IPS-18c (cell line): ENCODE measurements at regions not wholly inside any gene's neighbourhood (a gene's known extent, or its start where the extent isn't known, plus 50 kb on each side); places are given as distances from the start of the nearest gene placed in this dataset.

ENCODE experiments used
- H3K4me3 ChIP-seq: 2 replicates; pipeline ENCODE4 v1.7.0; 2013; ENCODE audit warnings: low read depth, mild to moderate bottlenecking, low read length, moderate library complexity; ENCODE audit not compliant: insufficient read depth
- H3K9me3 ChIP-seq: one replicate; pipeline ENCODE4 v1.6.1; 2013; ENCODE audit warnings: mild to moderate bottlenecking, low read length, moderate library complexity; ENCODE audit not compliant: control insufficient read depth, insufficient read depth

DNA sequence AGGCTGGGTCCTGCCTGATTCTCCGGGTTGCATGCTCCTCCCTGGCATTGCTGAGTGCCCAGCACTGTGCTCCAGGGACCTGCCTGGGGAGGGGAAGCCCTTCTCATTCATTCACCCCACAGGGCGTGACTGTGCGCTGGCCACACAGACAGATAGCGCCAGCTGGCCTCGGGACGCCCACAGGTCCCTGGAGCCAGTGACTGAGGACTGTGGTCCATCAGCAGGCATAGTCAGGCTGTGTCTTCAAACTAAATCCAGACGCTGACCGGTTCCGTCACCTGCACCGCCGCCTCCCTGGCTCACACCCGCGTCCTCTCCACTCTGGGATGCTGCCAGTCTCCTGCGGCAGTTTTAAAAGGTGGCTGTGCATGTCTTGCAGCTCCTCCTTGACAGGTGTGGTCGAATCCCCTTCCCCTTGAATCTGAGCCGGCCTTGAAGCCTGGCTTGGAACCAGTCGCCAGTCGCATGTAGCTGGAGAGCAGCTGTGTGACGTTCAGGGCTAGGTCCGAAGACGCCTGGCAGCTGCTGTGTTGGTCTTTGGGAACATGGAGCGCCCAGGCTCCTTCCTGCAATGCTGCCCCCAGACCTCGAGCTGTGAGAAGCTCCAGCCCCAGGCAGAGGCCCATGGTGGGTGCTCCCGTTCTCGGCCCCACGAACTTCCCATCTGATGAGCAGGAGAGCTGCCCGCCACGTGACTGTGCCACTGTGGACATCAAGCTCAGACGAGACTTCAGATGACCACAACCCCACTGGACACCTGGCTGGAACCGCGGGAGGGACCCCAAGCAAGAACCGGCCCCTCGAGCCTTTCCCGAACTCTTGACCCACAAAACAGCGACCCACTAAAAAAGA lies 94.1 kb downstream of the ADRA2C start:
- no peak overlapping the region for H3K4me3 ChIP-seq
- no peaks in the 10 kb centered on the region for H3K9me3 ChIP-seq

DNA sequence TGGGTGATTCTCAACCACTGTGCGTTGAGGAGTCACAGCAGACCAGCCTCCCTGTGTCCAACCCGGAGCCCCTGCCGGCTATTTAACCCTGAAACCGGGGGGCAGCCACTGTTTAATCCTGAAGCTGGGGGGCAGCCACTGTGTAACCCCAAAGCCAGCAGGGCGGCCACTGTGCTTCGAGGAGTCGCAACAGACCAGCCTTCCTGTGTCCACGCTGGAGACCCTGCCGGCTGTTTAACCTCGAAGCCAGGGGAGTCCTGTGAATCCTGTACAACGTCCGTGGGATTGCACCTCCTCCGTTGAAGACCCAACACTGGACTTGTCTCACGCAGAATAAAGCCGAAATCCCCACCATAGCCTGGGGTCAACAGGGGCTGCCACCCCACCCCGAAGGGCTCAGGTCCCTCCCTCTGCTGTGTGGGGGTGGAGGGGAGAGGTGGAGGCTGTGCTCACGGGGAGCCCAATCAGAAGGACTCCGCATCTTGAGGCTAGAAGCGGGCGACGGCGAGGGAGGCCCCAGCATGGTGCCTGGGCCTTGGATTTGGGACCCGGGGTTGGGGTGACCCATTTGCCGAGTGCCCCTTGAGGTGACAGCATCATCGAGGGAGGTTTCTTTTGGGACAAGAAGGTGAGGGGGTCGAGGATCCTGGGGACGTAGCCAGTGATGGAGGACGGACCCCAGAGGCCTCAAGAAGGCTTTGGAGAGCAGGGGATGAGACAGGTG lies 94.9 kb downstream of the ADRA2C start:
- H3K4me3 ChIP-seq: no peak overlapping the region
- H3K9me3 ChIP-seq: no peaks in the 10 kb centered on the region

DNA sequence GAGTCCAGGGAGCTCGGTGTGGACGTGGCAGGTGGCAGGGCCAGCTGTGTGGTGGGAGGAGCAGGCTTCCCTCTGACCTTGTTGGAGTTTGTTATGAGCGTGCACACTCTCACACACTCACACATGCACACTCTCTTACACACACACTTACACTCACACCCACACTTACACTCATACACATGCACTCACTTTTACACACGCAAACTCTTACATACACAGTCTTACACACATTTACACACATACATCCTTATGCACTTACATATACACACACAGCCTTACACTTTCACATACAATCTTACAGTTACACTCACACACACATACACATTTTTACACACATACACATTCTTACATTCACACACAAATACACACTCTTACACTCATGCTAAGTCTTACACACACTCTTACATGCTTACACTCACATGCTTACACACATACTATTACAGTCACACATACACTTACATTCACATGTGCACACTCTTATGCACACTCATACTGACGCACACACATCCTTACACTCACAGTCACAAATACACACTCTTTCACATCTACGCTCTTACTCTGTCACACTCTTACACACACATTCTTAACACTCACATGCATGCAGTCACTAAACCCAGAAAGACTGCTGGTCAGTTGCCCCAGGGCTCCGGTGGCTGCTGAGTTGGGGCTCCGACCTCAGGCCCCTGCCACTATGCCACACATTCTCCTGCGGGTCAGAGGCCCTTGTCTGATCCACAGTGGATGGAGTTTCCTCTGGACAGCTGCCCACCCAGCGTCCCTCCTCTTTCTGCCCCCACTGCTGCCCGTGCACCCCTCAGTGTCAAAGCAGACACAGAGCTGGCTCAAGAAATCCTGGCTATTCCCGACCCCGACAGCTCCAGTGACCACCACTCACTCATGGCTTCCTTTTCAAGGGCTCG lies 95.8 kb downstream of the ADRA2C start:
- Histone ChIP-seq H3K9me3 (no peaks in the 10 kb centered on the region), H3K4me3 (no peak overlapping the region)

DNA sequence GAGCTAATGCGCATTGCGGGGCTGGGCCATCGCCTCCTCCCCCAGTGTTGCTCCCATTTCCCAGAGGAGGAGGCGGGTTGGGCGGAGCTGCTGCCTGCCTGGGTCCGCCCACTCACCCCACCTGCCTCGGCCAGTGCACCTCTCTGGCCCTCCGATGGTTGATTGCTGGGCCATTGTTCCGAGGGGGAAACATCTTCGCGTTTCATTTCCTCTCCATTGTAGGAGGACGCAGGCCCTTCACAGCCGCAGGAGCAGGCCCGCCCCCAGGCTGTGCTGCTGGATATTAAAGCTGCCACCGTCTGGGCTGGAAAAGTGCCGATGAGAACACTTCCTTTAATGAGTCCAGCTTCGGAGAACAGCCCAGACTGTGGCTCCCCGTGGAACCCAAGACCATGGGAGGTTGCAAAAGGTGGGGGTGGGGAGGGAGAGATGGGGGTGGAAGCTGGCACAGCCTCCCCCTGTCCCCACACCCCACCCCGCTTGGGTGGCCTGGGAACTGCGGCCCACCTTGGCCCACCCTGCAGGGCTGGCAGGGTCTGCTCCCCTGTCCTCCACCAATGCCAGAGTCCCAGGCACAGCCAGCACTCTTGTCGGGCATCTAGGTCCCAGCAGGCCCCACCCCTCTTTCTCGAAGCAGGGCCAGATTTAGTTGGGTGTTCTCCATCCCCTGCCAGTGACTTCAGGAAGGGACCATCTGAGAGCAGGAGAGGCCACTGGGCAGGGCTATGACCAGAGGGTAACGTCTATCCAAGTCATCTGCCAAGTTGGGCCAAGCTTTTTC lies 96.6 kb downstream of the ADRA2C start:
- no peak overlapping the region for H3K4me3 ChIP-seq
- H3K9me3 ChIP-seq: peaks cover 4% of the 10 kb centered on the region

DNA sequence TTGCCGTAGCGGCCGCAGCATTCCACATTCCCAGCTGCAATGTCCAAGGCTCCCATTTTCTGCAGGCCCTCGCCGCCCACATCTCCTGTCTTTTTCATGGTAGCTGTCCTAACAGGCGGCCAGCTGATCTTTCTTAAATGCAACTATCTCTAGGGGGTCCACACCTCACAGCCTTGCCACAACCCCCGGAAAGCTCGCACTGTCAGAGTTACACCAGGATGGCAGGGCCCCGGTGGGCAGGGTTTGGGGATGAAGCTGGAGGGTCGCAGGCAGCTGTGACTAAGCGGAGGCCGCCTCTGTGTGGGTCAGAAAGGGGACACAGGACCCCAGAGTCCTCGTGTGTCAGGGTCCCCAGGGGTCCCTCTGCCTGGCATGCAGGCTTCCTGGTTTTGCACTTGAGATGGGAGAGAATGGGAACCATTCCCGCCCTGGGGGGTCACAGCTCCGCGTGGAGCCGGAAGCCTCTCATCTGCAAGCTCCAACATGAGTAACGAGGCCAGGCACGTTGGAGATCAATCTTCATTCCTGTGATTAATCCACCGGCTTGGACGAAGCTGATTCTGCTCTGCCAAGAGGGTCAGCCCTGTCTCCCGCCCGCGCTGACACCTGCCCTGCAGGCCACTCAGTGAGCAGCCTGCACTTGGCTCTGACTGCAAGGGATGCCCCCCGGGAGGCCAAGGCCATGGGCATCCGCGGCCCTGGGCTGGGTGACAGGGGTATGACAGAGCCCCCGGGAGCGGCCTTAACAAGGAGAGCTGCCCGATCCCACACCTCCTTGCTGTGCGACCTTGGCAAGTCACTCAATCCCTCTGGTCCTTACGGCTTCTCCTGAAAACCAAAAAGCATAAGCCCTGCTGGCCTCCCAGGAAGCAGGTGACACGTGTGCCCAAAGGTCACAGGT lies 97.9 kb downstream of the ADRA2C start:
- H3K9me3 ChIP-seq: peaks cover 7% of the 10 kb centered on the region
- H3K4me3 ChIP-seq: no peak overlapping the region

DNA sequence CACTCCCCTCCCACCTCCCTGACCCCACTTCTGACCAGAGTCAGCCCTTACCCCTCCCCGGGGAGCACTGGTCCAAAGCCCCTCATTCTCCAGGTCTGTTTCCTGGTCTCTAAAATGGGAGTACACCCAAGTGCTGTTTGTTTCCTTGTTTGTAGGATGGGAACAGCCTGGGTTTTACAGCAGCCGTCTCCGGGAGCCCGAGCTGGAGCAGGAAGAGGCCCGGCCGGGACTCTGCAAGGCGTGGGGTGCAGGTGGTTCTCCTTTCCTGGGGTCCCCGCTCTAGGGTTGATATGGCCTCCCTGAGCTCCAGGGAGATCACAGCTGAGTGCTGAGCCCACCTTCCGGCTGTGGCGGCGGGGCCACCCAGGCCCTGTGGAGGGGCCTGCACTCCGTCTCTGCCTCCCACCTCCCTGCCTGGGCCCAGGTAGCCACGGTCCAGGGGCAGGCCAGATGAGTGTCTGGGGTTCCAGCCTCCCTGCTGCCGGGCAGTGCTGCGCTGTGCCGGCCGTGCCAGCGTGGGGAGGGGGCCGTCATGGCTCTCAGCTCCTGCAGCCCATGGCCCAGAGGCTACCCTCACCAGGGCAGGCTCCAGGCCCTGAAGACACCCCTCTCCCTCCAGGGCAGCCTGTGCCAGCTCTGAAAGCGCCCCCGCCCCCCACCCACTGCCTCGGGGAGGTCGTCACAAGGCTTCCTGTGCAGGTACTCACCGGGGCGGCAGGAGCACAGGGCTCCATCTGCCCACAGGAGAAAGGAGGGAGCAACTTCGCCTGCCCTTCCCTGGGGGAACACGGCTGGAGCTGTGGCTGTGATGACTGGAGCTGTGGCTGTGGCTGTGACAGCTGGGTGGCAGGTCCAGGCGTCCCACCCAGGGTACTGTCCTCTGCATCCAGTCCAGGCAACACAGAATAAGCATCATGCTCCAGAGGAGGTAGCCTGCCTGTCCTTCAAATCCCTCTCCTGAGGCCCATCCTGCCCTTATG lies 98.8 kb downstream of the ADRA2C start:
- Histone ChIP-seq H3K4me3 (no peak overlapping the region), H3K9me3 (peaks cover 7% of the 10 kb centered on the region)

DNA sequence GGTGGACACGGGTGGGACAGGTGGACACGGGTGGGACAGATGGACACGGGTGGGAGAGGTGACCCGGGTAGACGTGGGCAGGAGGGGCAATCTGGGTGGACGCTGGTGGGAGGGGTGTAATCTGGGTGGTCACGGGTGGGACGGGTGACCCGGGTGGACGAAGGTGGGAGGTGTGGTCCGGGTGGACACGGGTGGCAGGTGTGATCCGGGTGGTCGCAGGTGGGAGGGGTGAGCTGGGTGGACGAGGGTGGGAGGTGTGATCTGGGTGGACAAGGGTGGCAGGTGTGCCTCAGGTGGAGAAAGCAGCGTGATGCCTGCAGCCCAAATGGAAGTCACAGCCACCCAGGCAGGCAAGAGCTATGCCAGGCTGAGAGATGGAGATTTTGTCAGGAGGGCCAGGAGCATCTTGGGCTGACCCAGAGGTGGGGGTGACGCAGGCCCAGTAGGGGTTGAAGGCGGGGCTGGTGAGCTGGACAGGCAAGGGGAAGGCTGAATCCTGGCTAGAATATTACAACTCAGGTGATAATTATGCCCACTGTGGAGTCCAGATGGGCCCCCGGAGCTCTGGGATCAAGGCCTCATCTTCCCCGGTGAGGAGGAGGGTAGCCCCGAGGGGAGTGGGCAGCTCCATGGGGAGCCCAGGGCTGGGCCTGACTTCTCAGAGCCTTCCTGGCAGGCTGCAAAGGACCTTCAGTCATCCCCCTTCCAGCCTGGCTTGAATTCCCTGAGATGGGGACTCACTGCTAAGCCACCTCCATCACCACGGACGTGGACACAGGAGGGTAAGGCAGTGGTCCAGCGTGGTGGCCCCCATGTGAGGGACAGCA lies 100.0 kb downstream of the ADRA2C start:
- H3K4me3 ChIP-seq: no peak overlapping the region
- peaks cover 7% of the 10 kb centered on the region for H3K9me3 ChIP-seq

DNA sequence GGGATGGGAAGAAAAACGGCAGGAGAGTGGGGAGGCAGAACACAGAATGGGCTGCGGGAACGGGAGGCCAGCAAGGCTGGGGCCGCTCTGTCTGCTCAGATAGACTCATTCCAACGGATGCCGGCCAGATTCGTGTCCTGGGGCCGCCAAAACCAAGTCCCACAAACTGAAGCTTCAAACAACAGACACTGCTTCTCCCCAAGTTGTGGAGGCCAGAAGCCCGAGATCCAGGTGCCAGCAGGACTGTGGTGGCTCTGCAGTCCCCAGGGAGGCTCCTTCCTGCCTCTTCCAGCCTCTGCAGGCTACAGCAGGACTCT lies 100.6 kb downstream of the ADRA2C start:
- Histone ChIP-seq H3K9me3 (peaks cover 7% of the 10 kb centered on the region), H3K4me3 (no peak overlapping the region)

DNA sequence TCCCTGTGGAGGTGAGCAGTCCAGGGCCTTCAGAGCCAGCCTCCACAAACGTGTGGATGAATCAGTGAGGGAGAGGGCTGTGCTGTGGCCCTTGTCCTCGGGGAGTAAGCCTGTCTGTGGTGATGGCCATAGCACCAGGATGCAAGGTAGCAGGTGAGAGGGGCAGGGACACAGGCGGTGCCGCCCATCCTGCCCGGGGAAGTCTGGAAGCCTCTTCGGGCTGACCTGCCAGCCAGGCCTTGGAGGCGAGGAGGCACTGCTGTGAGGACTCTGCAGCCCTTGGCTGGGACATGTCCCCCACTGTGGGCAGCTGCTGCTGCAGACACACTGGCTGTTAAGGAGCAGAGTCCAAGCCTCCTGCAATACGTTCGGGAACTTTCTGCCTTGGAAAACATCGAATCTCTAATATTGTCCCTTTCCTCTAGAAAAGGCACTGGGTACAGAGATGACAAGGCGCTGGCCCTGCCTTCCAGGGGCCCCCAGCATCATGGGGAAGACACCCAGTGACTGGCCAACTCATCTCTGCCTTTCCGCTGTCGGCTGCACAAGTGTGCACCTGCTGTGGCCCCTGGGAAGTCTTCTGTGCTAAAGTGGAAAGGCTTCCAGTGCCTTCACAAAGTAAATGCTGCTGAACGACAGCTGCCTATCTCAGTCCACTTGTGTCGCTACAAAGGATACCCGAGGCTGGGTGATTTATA lies 101.4 kb downstream of the ADRA2C start:
- no peak overlapping the region for H3K4me3 ChIP-seq
- H3K9me3 ChIP-seq: peaks cover 7% of the 10 kb centered on the region

DNA sequence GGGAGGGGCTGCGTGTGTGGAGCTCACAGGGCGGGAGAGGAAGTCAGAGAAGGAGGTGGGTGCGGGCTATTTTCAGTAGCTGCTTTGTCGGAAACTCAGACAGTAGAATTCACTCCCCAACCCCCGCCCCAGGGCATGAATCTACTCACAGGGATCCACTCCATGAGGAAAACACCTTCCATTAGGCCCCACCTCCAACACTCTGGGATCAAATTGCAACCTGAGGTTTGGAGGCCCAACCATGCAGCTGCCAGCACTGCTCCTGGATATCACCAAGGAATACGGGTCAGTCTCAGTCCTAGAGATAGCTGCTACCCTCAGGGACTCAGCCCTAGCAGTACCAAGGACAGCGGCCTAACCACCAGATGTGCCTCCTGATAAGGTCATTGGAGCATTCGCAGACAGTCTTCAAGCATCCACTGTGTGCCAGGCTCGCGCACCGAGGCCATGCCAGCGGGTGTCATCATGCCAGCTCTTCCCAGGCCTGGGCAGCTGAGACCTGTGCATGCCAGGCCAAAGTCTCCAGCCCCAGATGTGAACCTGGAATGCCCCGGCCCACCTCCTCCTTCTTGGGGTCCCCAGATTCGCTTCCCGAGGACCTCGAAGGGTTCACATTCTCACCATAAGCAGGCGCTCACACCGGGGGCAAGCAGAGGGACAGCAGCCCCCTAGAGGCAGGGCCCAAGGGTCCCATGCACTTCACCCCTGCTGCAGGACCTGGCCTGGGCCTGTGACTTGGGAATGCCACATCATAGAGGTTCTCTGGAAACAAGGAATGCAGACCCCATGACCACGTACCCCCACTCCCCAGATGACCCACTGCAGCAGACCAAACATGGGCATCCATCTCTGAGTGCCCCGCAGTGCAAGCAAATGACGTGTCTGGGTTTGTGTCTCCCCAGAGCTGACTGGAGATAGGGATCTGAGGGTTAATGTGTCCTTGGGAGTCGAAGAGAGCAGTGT lies 102.3 kb downstream of the ADRA2C start:
- H3K4me3 ChIP-seq: no peak overlapping the region
- peaks cover 7% of the 10 kb centered on the region for H3K9me3 ChIP-seq

DNA sequence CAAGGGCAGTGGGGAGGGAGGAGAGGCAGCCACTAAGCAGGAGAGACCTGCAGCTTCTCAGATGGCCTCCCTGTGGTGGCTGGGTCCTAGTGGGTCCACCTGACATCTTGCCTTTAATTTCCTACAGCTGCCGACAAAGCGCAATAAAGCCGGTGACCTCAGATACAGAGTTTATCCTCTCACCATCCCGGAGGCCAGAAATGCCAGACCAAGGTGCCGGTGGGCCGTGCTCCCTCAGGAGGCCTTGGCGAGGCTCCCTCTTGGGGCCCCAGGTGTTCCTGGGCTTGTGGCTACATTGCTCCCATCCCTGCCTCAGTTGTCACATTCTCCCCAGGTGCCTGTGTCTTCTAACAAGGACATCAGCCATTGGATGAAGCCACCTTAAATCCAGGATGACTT lies 103.0 kb downstream of the ADRA2C start:
- Histone ChIP-seq H3K9me3 (peaks cover 7% of the 10 kb centered on the region), H3K4me3 (no peak overlapping the region)

DNA sequence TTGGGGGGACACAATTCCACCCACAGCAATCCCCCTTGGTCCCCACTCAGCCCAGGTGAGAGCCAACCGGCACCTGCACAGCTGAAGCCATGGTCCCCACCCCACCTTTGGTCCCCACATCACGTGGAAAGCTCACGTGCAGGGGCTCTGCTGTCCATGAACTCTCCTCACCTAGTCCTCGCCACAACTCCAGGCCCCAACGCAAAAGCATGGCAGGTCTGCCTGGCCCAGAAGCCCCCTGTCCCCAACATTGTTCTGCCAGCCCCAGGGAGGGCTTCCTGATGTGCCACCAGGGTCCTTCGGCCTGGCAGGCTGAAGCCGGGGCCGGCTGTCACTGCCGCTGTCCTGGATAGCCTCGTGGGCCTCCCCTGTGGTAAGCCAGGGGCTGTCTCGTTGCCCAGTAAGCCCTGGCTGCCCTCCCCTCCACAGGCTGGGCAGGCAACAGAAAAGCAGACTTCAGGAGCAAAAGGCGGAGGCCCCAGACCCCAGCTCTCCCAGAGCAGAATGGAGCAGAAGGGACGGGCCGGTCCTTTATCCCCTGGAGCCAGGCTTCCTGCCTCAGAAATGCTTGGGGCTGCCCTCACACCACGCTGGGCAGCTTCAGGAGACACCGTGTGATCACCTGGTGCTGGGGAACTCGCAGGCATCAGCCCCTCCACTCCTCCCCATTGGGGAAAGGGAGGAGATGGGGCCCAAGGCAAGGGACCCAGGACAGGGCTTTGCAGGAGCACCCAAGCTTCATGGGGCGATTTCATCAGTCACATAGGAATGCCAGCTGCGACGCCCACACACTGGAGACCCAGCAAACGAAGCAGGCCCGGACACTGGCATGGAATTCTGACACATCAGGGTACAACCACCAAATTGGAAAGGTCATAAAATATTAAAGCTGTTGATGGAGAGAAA lies 103.7 kb downstream of the ADRA2C start:
- H3K4me3 ChIP-seq: no peak overlapping the region
- H3K9me3 ChIP-seq: peaks cover 7% of the 10 kb centered on the region
